ENCODE measurements at regions not wholly inside any gene's neighbourhood (a gene's known extent, or its start where the extent isn't known, plus 50 kb on each side); places are given as distances from the start of the nearest gene placed in this dataset.
"Not testable (repeated sequence)": the region's sequence is repeated elsewhere in the genome, so short reads cannot be mapped to it uniquely, and the experiment has no call there.

DNA sequence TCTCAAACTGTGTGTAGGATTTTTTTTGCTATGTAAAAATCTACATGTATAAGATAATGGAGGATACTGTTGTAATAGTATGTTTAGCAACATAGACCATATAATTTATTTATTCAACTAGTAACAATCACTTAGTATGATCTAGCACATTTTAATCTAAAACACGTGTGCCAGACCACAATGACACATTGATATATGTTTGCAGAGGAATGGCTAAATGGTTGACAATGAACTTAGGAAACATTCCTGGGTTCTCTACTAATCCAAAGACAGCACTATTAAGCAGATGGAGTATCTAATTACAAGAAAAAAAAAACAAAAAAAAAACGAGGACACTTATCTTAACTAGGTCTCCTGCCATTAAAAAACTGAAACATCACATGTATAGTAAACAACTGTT is 261.7 kb upstream of the PAPPA start:
- no peak for DNase-seq

DNA sequence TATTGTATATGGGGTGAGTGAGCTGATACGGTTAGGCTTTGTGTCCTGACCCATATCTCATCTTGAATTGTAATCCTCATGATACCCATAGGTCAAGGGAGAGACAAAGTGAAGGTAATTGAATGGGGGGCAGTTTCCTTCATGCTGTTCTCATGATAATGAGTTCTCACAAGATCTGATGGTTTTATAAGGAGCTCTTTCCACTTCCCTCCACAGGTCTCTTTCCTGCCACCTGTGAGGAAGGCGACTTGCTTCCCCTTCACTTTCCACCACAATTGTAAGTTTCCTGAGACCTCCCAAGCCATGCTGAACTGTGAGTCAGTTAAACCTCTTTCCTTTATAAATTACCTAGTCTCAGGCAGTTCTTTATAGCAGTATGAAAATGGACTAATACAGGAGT is 255.1 kb upstream of the PAPPA start:
- not testable (repeated sequence) for DNase-seq

DNA sequence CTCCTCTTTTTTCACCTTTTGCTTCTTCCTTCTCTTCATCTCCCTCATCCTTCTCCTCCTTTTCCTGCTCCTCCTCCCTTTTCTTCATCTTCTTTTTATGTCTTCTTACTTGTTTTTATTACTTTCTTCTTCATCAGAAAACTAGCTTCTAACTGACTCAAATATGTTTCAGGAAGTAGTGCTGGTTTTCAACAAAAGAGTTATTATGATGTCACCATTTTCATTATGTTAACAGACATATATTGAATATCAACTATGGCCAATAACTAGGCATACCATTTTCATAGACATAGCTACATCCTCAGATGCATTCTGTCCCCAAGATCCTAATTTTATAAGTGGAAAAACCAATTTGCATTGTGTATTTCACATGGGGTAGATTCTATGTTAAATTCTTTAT is 252.9 kb upstream of the PAPPA start:
- DNase-seq: no peak

DNA sequence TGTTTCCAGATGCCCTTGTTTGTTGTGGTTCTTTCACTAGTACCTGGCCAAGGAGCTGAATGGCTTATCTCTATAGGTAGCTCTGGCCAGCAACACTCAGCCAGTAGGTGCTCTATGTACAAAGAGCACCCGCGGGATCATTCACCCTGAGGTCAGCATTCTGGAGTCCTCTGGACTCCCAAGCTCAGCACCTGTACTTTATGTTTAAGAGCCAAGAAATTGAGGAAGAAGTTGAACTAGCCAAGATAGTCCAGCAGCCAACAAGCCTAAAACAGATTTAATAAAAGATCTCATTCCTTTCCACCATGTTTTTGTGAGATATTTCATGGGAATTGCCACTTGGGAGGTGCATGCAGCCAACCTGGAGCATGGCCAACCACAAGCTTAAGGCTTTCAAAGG is 242.6 kb upstream of the PAPPA start:
- no peak for DNase-seq

DNA sequence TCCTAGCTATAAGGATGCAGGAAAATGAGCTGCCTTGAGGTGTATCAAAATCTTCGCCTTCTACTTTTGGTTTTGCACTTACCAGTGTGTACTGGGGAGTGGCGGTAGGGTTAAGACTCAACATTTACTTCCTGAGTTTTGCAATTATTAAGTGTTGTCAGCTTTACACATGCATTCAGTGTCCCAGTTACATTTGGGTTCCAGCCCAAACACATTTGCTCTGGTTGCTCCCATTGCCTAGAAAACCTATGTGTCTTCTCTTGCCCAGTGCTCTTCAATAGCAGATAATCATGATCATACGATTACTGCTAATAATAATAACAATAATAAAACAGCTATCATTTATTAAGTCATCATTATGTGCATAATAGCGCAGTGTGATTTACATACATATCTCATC is 241.5 kb upstream of the PAPPA start:
- no peak for DNase-seq

DNA sequence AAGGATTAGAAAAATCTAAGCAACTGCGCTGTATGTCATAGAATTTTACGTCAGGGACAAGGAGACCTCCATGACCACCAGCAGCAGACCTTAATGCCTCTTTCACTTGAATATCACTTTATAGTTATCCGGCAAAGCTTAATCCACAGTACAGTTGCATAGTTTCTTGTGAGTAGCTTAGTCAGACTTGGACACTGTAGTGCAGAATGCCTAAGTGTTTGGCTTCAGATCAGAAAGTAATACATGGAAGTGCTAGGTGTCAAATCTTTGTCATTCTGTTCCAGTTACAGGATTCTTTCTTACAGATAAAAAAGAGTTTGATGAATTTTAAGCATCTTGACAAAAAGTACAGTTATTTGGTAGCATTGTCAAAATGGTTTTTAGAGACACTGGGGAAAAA is 239.9 kb upstream of the PAPPA start:
- DNase-seq: no peak

DNA sequence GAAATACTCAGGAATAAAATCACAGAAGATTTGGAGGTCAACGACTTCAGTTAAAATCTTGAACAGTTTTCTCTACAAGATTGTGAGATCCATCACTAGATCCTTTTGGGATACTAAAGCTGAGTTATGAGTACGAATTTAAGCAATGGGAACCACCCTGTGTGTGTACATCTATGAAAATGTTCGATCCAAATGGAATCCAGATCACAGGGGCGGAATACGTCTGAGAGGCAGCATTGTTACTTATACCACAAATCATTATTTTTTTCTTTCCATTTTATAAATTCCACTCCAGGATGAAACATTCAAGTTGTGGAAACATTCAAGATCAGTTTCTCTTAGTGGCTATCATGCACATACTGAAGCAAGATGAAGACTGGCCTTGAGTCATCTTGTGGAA is 239.3 kb upstream of the PAPPA start:
- DNase-seq: no peak

DNA sequence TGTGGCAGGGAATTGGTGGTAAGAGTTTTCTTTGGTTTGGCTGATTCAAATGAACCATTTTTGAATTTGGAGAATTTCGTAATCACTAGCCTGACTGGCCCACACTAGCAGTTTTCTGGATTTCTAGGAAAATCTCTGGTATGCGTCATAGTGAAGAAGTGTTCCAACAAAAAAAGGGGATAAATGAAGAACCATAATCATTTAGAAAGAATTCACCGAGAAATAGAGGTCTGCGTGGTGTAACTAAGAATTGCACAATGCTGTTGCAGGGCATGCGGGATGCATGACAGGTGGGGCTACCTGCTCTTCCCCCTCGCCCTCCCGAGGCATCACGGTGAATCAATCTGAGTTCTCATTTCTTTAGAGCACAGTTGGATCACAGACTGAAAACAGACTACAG is 232.3 kb upstream of the PAPPA start:
- no peak for DNase-seq

DNA sequence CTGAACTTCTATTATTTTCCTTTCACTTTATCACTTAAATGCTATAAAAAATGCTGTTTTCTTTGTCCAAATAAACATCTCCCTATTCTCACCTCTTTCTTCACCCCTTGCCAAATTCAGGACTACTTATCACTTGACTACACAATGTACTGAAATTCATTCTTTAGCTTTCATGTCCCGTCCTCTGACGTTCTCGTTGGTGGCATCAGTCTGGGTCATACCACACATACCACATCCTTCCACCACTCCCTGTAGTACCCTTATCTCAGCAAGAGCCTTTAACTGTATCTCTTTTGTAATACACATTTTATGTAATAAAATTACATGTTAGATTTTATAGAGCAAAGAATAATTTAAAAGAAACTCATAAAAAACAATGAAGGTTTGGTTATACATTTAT is 231.1 kb upstream of the PAPPA start:
- DNase-seq: no peak

DNA sequence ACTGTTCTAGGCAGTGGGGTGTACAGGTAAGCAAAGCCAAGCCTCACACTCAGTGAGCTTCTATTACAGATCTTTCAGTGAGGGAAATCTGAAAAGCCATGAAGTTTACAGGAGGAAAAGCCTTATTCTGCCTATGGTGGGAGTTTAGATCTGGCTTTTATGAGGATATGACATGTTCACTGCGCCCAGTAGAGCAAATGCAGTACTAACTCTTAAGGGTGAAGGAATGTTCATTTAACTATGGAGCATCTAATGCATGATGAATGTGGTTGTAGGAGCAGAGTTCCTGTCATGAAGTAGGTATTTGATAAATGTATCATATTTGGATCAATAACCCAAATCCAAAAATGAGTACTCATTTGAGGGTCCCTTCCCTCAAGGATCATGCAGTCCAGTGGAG is 230.2 kb upstream of the PAPPA start:
- no peak for DNase-seq

DNA sequence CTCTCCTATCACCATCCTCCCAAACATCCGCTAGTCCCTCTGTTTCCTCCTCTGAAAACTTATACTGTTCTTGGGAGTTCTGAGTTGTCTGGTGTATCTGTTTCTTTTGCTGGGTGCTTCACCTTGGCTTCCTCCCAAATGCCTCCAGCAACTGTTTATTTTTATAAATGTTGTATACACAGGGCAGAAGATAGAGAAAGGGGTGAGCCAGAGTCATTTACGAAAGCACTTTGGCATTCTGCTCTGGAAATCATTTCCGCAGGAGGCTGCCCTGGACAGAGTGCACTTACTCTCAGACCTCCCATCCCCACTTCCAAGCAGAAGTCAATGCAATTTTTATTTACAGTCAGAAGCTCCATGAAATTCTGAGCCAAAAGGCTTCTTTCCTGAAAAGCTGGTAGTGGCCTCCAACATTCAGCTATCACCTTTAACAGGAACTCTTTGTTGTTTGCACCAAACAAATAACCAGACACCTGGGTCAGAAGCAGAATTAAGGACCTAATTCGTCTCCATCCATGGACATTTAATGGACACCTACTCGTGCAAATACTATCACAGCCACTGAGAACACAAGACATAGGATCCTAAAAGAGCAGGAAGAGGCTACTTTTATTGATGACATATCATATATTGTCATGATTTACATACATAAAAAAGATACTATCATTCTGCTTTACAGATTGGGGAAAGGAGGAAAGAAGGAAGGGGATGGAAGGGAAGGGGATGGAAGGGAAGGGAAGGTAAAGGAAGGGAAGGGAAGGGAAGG is 229.5 kb upstream of the PAPPA start:
- no peak for DNase-seq

DNA sequence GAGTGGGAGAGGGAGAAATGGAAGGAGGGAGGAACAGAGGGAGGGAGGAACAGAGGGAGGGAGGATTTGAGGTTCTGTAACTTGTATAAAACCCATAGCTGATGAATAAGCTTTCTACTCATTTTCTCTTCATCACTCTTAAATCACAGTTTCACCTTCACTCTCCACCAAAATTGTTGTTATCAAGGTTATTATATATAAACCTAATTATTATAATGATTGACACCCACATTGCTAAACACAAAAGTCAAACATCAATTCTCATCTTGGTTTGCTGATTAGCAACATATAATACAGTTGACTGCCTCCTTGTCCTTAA is 229.0 kb upstream of the PAPPA start:
- no peak for DNase-seq

DNA sequence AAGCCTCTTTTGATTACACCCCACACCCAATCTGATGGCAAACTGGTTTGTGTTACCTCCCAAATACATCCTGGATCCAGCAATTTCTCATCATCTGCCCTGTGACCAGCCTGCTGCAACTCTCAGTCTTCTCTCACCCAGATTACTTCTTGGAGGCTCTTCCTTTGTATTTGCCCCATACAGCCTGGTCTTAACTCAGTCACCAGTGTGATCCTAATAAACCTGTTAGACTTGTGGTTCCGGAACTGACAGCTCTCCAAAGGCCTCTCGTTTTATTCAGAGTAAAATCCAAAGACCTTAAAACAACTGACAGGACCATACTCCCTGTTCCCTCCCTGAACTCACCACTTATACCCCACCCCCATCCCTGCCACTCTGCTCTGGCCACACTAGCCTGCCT is 228.2 kb upstream of the PAPPA start:
- DNase-seq: no peak

DNA sequence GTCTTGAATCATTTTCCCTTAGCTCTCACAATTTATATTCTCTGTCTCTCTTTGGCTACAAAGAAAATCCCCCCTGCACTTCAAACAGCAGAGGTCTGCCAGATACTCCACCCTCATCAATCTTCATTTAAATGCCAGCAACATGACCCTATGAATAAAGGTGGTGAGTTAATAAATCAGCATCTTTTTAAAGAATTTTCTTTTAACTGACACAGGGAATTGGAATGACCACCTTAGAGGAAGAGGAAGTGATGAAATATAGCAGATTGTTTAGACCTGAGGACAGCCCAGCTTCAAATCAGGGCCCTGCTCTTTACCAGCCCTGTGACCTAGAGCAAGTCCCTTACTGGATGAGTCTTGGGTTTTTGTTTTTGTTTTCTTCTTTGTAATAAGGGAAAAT is 223.1 kb upstream of the PAPPA start:
- DNase-seq: no peak

DNA sequence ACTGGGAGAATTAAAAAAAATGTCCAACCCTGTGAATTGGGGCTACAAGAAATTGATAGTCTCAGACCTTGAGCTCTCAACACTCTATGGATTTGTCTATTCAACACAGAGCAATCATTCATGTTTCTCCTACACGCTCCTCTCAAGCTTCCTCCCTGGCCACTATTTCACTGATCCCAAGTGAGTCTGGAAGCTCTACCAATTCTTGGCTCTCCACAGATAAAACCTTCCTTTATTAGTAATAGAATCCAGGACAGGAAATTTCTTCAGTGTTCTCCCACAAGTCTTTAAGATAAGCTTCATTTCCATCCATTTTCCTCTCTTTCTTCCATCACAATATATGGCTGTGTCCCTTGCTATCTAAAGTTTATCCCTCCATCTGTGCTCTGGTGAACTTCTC is 215.1 kb upstream of the PAPPA start:
- no peak for DNase-seq

DNA sequence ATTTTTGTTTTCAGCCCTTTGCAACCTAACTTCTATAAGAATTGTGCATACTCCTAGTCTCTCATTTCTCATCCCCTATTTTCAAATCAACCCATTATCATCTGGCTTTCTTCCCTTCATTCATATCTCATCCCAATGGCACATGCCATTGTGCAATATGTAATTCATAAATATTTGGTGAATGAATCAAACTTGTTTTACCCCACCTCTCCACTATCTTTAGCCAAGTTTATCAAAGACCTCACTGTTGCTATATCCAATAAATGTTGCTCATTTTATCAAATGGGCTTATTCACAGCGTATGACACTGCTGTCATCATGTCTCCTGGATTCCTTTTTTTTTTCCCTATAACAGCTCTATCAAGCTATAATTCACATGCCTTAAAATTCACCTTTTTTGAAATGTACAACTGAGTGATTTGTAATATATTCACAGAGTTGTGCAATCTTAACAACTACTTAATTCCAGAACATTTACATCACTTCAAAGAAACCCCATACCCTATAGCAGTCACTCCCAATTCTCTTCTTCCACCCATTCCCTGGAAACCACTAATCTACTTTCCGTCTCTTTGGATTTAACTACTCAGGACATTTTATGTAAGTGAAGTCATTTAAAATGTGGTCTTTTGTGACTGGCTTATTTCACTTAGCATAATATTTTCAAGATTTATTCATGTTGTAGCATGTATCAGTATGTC is 214.4 kb upstream of the PAPPA start:
- DNase-seq: no peak

DNA sequence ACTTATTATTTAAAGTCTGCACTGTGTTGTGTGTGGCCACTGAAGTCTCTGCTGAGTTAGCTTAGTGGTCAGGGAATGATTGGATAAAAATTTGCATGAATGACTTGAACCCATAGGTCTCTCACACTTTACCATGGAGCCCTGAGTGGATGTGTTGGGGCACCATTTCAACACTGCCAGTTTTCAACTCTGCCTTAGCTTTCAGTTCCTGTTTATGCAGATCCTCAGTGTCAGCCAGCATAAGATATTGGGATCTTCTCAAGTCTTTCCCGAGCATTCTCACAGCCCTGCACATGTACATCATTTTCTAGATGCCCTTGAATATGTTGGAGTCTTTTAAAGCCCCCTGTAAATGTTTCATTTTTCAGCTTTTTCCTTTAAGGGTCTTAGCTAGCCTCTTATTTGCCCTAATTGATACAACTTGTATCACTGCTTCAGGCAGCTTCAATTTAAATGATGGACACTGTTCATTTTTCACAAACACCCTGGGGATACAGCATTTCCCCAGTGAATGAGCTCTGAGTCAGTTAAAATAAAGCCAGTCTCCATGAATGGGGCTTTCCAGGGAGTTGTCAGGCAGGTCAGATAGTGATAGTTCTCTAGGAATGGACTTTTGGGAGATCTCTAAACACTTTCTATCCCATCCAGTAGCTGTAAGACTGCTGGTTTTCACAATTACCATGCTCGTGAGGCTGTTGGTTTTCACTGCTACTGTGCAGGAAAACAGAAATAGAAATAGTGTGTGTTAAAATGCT is 211.9 kb upstream of the PAPPA start:
- no peak for DNase-seq

DNA sequence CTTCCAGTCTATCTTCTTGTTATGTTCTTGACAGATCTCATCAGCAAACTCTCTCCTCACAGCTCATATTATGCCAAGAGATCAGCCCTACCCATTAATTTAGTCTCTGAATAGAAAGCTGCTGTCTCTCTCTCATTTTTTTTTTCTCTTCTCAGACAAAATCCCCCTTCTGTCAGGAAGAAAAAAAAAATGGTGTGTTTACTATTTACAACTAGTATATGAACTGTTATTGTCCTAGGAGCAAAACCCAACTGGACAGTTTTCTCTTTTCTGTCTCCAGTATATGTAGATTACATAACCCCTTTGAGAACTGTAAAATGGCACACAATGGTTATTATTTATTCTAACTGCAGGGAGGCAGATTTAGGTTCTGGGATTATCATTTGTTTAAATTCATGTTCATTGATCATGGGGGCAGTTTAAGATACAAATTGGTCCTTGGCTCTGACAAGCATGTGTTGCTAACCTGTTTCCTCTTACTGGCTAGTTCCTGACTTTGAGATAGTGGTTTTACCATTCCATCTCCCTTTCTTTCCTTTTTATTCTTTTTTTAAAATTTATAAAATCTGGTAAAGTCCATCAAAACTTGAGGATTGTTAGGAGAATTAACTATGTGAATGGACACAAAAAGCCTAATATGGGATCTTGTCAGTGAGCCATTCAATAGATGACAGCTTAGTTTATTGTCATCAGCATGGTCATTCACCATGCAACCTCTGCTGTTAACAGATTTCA is 210.0 kb upstream of the PAPPA start:
- no peak for DNase-seq

DNA sequence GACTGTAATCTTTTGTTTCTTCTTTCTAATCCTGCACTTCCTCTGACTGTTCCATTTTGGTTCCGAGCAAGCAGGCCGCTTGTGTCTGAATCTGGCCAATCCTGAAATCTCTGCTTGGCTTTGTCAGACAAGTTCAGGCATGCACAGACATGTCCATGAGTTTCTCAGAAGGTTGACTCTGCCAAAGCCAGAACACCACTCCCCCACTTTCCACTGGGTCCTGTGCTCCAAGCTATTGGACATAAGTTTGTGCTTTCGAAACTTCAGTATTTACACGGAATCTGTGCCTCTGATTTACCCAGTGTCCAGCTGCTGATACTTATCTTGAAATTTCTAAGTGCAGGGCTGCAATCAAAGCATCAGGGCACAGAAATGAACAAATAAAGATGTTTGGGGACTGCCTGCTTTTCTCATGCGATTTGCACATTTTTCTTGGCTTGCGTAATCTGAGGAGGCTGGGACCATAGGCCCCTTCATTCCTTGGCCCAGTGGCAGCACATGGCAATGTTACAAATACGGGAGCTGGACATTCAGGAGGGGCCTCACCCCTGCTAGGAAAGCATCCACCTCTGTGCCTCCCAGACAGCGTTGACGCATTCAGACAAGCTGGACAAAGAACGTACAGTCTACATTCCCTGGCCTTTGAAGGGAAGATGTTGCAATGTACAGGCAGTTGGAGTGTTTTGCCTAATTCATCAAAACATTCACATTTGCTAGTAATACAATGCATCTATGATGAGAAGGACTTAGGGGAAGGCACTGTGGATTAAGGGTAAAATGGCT is 209.2 kb upstream of the PAPPA start:
- no peak for DNase-seq

DNA sequence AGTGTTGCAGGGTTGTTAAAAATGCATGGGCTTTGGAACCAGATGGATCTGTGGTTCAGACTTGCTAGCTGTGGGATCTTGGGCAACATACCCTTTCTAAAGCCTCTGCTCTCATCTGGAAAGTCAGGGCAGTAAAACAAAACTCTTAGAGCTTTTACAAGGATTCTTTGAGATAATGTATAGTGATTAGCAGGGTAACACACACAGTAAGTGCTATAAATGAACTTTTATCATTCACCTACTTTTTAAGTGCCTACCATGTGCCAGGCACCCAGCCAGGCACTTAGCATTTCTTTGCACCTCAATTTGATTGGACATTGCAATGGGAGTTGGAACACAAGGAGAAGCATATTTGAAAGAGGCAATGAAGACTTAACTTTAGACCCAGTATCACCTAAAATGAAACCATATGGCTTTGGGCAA is 208.6 kb upstream of the PAPPA start:
- DNase-seq: no peak

DNA sequence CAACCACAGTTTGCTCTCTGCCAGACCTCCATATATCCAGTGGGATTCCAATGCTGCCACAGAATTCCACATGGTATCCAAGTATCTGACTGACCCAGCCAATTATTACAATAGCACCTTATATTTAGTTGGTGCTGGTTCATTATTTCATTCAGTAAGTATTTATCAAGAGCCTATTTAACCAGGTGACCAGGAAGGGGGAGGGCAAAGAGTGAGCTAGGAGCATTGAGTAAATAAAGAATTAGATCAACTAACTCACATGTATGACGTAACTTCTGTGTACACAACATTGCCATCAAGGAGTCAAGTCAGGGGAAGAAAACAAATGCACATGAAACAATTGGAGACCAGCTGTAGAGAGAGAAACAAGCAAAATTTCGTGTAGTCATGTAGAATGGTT is 207.1 kb upstream of the PAPPA start:
- DNase-seq: no peak

DNA sequence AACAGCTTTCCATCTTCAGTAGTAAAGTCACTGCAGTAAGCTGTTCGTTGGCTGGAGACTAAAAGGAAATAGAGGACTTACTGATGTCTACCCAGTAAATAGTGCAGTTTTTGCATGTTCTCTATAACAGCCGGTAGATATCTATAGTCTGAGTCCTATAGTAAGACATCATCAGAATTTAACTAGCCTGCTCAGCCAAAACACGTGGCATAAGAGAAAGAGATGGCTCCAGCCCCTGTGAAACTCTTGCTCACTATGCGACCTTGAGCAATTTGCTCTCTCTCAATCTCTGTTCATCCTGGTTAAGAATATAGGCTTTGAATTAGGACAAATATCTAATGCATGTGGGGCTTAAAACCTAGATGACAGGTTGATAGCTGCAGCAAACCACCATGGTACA is 201.6 kb upstream of the PAPPA start:
- no peak for DNase-seq

Measured in COR-L47 (cell line).